Natural killer cell treated with Interleukin-12 subunit alpha and Interleukin-12 subunit beta and Interleukin-15 and Interleukin-18, amount 100 ng/mL, for 72 hours (primary cell): ENCODE measurements at regions not wholly inside any gene's neighbourhood (a gene's known extent, or its start where the extent isn't known, plus 50 kb on each side); places are given as distances from the start of the nearest gene placed in this dataset.

Source experiments
- ATAC-seq, 2 donors: fragments of 150-1000 bp; cut with Tn5 transposase in 1 of 2; sonication (Bioruptor Pico), chemical (Tn5 transposase) in 1 of 2; 2 replicates each; pipeline ENCODE4 v1.10.0; 2021
- DNase-seq: peaks from one replicate; pipeline ENCODE4 v3.0.0; 2022; ENCODE audit warnings: low spot score
- H3K27ac Mint-ChIP-seq, 2 donors: 1 replicate in 1 of 2; 2 replicates in 1 of 2; pipeline ENCODE4 v1.8.0; 2022; ENCODE audit warnings: mixed read lengths in 2 of 2, mild to moderate bottlenecking in 1 of 2, moderate library complexity in 1 of 2
- H3K27me3 Mint-ChIP-seq, 2 donors: 1 replicate in 1 of 2; 2 replicates in 1 of 2; pipeline ENCODE4 v1.8.0; 2022; ENCODE audit warnings: mixed read lengths in 2 of 2
- H3K36me3 Mint-ChIP-seq: one replicate; pipeline ENCODE4 v1.8.0; 2022; ENCODE audit warnings: mixed read lengths
- H3K4me1 Mint-ChIP-seq, 2 donors: 1 replicate in 1 of 2; 2 replicates in 1 of 2; pipeline ENCODE4 v1.8.0; 2022; ENCODE audit warnings: low read depth in 2 of 2, mixed read lengths in 2 of 2, mild to moderate bottlenecking in 1 of 2
- H3K4me3 Mint-ChIP-seq: one replicate; pipeline ENCODE4 v1.8.0; 2022; ENCODE audit warnings: mixed read lengths
- H3K9me3 Mint-ChIP-seq: 2 replicates; pipeline ENCODE4 v1.8.0; 2022; ENCODE audit warnings: mixed read lengths

DNA sequence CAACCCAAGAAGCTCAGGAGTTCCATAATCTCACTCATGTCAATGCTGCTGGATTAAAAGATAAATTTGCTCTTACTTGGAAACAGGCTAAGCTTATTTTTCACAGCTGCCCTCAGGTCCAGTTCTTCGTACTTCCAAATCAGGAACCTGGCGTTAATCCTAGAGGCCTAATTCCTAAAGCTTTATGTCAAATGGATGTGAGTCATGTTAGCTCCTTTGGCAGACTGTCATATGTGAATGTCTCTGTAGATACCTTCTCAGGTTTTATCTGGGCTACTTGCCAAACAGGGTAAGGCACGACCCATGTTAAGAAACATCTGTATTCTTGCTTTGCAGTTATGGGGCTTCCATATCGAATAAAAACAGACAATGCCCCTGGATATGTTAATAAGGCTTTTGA lies 504.6 kb downstream of the ALG10 start:
- H3K9me3 Mint-ChIP-seq, result peaks cover 32% of the 10 kb centered on the region
- H3K4me3 Mint-ChIP-seq, result no peak overlapping the region

DNA sequence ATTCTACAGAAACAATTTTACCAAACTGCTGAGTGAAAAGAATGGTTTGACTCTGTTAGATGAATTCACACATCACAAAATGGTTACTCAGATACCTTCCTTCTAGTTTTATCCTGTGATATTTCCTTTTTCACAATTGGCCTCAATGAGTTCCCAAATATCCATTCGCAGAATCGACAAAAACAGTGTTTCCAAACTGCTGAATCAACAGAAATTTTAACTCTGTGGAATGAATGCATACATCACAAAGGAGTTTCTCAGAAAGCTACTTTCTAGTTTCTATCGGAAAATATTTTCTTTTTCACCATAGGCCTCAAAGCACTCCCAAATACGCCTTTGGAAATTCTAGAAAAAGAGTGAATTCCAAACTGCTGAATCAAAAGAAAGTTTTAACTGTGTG lies 525.0 kb downstream of the ALG10 start:
- Mint-ChIP-seq H3K9me3 (peaks cover 24% of the 10 kb centered on the region), H3K27ac (no peak overlapping the region), H3K4me3 (no peak overlapping the region), H3K27me3 (no peaks in the 10 kb centered on the region), H3K4me1 (no peaks in the 10 kb centered on the region), H3K36me3 (peaks cover 42% of the 10 kb centered on the region)
- ATAC-seq (no peak), DNase-seq (no peak)

More for the DNA sequence above, 504.6 kb downstream of the ALG10 start:
- peaks cover 25% of the 10 kb centered on the region for H3K36me3 Mint-ChIP-seq
- DNase-seq, result no peak
- no peak for ATAC-seq
- H3K27me3 Mint-ChIP-seq, result no peaks in the 10 kb centered on the region
- H3K27ac Mint-ChIP-seq, result no peak overlapping the region
- no peaks in the 10 kb centered on the region for H3K4me1 Mint-ChIP-seq

DNA sequence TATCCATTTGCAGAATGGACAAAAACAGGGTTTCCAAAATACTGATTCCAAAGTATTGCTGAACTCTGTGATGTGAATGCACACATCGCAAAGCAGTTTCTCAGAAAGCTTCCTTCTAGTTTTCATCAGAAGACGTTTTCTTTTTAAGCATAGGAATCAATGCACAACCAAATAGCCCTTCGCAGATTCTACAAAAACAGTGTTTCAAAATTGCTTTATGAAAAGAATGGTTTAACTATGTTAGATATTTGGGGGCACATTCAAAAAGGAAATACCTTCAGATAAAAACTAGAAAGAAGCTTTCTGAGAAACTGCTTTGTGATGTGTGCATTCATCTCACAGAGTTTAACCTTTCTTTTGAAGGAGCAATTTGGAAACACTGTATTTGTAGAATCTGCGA lies 569.7 kb downstream of the ALG10 start:
- H3K4me1 Mint-ChIP-seq, result no peaks in the 10 kb centered on the region
- H3K27ac Mint-ChIP-seq, result no peak overlapping the region
- peaks cover 40% of the 10 kb centered on the region for H3K9me3 Mint-ChIP-seq
- DNase-seq (no peak), ATAC-seq (no peak)
- H3K27me3 Mint-ChIP-seq, result no peaks in the 10 kb centered on the region
- peaks cover 60% of the 10 kb centered on the region for H3K36me3 Mint-ChIP-seq
- H3K4me3 Mint-ChIP-seq, result no peak overlapping the region

DNA sequence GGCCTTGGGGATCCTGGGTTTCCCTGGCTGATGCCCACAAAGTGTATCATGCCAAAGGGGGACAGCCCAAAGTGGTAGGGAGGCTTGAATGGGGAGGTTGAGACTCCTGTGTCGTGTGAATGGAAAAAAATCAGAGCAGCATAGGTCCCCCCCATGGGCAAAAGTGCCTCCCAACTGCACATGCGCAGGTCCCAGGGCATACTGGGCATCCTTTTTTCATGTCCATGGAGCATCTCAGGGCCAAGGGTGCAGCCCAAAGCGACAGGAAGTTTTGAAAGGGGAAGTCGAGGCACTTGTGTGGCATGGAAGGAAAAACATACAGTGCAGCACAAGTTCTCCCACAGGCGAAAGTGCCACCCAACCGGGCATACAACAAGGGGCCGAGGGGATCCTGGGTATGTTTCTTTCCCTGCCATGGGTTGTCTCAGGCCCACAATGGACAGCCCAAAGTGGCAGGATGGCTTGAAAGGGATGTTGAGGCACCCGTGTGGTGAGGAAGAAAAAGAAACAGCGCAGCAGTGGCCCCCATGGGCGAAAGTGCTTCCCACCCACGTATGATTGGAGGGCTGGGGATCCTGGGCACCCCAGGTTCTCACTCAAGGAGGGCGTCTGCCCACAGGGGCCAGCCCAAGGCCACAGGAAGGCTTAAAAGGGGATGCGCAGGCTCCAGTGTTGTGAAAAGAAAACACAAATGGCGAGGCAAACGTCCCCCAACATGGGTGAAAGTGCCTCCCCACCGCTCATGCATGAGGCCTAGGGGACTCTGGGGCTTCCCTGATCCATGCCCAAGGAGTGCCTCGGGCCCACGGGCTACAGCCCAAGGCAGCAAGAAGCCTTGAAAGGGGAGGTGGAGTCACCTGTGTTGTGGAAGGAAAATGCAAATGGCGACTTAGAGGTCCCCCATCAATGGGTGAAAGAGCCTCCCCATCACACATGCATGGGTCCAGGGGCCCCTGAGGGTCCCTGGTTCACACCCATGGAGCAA lies 573.7 kb downstream of the ALG10 start:
- Mint-ChIP-seq H3K4me1 (no peaks in the 10 kb centered on the region), H3K4me3 (no peak overlapping the region), H3K9me3 (peaks cover 21% of the 10 kb centered on the region), H3K36me3 (peaks cover 32% of the 10 kb centered on the region), H3K27me3 (no peaks in the 10 kb centered on the region), H3K27ac (no peak overlapping the region)
- no peak for DNase-seq
- no peak for ATAC-seq

DNA sequence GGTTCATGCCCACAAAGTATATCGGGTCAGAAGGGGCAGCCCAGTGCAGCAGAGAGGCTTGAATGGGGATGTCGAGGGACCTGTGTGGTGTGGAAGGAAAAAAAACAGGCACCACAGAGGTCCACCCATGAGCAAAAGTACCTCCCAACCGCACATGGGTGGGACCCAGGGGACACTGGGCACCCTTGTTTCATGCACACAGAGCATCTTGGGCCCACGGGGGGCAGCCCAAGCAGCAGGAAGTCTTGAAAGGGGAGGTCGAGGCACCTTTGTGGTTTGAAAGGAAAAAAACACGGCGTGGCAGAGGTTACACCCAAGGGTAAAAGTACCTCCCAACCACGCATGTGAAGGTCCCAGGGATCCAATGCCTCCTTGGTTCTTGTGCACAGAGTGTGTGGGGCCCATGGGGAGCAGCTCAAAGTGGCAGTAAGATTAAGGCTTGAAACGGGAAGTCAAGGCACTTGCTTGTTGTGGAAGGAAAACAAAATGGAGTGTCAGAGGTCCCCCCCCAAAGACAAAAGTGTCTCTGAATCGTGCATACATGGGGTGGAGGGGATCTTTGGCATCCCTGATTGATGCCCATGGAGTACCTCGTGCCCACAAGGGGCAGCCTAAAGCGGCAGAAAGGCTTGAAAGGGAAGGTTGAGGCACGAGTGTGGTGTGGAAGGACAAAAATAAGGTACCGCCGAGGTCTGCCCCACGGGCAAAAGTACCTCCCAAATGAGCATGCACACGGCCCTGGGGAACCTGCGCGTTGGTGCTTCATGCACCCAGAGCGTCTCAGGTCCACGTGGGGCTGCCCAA lies 575.5 kb downstream of the ALG10 start:
- H3K4me1 Mint-ChIP-seq, result no peaks in the 10 kb centered on the region
- H3K4me3 Mint-ChIP-seq, result no peak overlapping the region
- ATAC-seq (no peak), DNase-seq (no peak)
- H3K27ac Mint-ChIP-seq, result no peak overlapping the region
- peaks cover 20% of the 10 kb centered on the region for H3K9me3 Mint-ChIP-seq
- H3K36me3 Mint-ChIP-seq, result peaks cover 26% of the 10 kb centered on the region
- H3K27me3 Mint-ChIP-seq, result no peaks in the 10 kb centered on the region

DNA sequence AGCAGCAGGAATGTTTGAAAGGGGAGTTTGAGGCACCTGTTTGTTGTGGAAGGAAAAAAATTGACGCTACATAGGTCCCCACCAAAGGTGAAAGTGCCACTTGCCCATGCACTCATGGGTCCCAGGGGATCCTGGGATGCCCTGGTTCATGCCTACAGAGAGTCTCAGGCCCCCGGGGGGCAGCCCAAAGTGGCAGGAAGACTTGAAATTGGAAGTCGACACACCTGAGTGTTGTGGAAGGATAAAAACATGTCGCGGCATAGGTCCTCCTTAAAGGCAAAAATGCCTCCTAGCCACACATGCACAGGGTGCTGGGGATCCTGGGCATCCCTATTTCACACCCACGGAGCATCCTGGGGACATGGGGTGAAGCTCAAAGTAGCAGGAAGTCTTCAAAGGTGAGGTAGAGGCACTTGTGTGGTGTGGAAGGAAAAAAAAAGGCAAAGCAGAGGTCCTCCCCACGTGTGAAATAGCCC lies 576.1 kb downstream of the ALG10 start:
- DNase-seq (no peak), ATAC-seq (no peak)
- no peak overlapping the region for H3K27ac Mint-ChIP-seq
- H3K4me1 Mint-ChIP-seq, result no peaks in the 10 kb centered on the region
- H3K36me3 Mint-ChIP-seq, result peaks cover 24% of the 10 kb centered on the region
- peaks cover 21% of the 10 kb centered on the region for H3K9me3 Mint-ChIP-seq
- H3K4me3 Mint-ChIP-seq, result no peak overlapping the region
- H3K27me3 Mint-ChIP-seq, result no peaks in the 10 kb centered on the region

DNA sequence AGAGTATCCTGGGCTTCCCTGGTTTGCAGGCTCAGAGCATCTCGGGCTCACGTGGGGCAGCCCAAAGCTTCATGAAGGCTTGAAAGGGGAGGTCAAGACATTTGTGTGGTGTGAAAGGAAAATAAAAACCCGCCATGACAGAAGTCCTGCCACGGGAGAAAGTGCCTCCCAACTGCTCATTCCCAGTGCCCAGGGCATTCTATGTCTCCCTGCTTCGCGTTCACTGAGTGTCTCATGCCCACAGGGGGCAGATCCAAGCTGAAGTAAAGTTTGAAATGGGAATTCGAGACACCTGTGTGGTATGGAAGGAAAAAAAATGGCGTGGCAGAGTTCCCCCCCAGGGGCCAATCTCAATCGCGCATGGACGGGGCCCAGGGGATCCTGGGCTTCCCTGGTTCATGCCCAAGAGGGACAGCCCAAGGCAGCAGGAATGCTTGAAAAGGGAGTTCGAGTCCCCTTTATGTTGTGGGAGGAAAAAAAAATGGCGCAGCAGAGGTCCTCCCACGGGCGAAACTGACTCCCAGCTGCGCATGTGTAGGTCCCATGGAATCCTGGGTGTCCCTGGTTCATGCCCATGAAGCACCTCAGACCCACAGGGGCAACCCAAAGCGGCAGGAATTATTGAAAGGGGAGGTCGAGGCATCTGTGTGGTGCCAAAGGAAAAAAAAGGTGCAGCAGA lies 576.7 kb downstream of the ALG10 start:
- Mint-ChIP-seq H3K9me3 (peaks cover 21% of the 10 kb centered on the region), H3K4me3 (no peak overlapping the region), H3K36me3 (peaks cover 24% of the 10 kb centered on the region), H3K27me3 (no peaks in the 10 kb centered on the region), H3K4me1 (no peaks in the 10 kb centered on the region), H3K27ac (no peak overlapping the region)
- no peak for ATAC-seq
- DNase-seq, result no peak

DNA sequence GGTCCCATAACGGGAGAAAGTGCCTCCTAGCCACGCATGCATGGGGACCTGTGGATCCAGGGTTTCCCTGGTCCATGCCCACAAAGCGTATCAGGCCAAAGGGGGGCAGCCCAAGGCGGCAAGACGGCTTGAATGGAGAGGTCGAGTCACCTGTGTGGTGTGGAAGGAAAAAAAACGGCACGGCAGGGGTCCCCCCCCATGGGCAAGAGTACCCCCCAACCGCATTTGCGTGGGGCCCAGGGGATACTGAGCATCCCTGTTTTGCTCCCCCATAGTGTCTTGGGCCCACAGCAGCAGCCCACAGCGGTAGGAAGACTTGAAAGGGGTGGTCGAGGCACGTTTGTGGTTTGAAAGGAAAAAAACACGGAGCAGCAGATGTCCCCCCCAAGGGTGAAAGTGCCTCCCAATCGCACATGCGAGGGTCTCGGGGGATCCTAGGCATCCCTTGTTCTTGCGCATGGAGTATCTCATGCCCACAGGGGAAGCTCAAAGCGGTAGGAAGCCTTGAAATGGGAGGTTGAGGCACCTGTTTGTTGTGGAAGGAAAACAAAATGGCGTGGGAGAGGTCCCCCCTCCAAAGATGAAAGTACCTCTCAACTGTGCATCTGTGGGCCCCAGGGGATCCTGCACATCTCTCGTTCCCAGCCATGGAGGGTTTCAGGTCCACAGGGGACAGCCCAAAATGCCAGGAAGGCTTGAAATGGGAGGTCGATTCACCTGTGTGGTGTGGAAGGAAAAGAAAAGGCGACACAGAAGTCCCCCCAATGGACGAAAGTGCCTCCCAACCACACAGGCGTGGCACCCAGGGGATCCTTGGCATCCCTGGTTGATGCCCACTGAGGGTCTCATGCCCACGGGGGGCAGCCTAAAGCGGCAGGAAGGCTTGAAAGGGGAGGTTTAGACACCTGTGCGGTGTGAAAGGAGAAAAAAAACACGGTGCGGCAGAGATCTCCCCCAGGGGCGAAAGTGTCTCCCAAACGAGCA lies 577.5 kb downstream of the ALG10 start:
- no peaks in the 10 kb centered on the region for H3K27me3 Mint-ChIP-seq
- ATAC-seq, result no peak
- H3K4me1 Mint-ChIP-seq, result no peaks in the 10 kb centered on the region
- no peak overlapping the region for H3K27ac Mint-ChIP-seq
- DNase-seq, result no peak
- no peak overlapping the region for H3K4me3 Mint-ChIP-seq
- peaks cover 18% of the 10 kb centered on the region for H3K36me3 Mint-ChIP-seq
- peaks cover 18% of the 10 kb centered on the region for H3K9me3 Mint-ChIP-seq

DNA sequence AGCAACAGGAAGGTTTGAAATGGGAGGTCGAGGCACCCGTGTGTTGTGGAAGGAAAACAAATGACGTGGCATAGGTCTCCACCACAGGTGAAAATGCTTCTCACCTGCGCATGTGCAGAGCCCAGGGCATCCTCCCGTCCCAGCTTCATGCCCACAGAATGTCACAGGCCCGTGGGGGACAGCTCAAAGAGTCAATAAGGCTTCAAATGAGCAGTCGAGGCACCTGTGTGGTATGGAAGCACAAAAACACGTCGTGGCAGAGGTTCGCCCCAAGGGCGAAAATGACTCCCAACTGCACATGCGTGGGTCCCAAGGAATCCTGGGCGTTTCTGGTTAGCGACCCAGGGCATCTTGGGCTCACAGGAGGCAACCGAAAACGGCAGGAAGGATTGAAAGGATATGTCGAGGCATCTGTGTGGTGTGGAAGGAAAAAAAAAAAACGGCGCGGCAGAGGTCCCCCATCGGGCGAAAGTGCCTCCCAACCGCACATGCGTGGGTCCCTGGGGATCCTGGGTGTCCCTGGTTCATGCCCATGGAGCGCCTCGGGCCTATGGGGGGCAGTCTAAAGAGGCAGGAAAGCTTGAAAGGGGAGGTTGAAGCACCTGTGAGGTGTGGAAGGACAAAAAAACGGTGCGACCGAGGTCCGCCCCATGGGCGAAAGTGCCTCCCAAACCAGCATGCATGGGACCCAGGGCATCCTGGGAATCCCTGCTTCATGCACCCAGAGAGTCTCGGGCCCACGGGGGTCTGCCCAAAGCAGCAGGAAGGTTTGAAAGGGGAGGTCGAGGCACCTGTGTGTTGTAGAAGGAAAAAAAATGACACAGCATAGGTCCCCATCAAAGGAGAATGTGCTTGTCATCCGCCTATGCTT lies 578.5 kb downstream of the ALG10 start:
- H3K36me3 Mint-ChIP-seq, result peaks cover 12% of the 10 kb centered on the region
- H3K4me1 Mint-ChIP-seq, result no peaks in the 10 kb centered on the region
- no peaks in the 10 kb centered on the region for H3K27me3 Mint-ChIP-seq
- peaks cover 14% of the 10 kb centered on the region for H3K9me3 Mint-ChIP-seq
- no peak overlapping the region for H3K27ac Mint-ChIP-seq
- H3K4me3 Mint-ChIP-seq, result no peak overlapping the region
- DNase-seq (no peak), ATAC-seq (no peak)

DNA sequence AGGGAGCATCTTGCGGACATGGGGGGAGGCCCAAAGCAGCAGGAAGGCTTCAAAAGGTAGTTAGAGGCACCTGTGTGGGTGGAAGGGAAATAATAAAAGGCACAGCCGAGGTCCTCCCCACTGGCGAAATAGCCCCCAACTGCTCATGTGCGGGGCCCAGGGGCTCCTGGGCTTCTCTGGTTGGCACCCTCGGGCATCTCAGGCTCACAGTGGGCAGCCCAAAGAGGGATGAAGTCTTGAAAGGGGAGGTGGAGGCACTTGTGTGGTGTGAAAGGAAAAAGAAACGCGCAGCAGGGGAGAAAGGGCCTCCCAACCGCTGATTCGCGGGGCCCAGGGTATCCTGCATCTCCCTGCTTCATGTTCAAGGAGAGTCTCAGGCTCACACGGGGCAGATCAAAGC lies 579.4 kb downstream of the ALG10 start:
- DNase-seq (no peak), ATAC-seq (no peak)
- no peaks in the 10 kb centered on the region for H3K27me3 Mint-ChIP-seq
- peaks cover 12% of the 10 kb centered on the region for H3K36me3 Mint-ChIP-seq
- no peaks in the 10 kb centered on the region for H3K4me1 Mint-ChIP-seq
- H3K27ac Mint-ChIP-seq, result no peak overlapping the region
- peaks cover 14% of the 10 kb centered on the region for H3K9me3 Mint-ChIP-seq
- H3K4me3 Mint-ChIP-seq, result no peak overlapping the region

DNA sequence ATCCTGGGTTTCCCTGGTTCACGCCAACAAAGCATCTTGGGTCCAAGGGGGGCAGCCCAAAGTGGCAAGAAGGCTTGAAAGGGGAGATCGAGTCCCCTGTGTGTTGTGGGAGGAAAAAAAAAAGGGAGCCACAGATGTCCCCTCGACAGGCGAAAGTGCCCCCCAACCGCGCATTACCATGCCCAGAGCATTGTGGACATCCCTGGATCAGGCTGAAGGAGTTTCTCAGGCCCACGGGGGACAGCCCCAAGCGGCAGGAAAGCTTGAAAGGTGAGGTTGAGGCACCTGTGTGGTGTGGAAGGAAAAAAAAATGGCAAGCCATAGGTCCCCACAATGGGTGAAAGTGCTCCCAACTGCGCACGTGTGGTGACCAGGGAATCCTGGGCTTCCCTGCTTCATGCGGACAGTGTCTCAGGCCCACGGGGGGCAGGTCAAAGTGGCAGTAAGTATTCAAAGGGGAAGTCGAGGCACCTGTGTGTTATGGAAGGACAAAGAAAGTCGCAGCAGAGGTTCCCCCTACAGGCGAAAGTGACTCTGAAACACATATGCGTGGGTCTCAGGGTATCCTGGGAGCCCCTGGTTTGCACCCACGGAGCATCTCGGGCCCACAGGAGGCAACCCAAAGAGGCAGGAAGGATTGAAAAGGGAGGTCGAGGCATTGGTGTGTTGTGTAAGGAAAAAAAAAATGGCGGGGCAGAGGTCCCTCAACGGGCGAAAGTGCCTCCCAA lies 580.1 kb downstream of the ALG10 start:
- DNase-seq, result no peak
- no peaks in the 10 kb centered on the region for H3K4me1 Mint-ChIP-seq
- peaks cover 12% of the 10 kb centered on the region for H3K36me3 Mint-ChIP-seq
- peaks cover 14% of the 10 kb centered on the region for H3K9me3 Mint-ChIP-seq
- H3K27me3 Mint-ChIP-seq, result no peaks in the 10 kb centered on the region
- ATAC-seq, result no peak
- no peak overlapping the region for H3K4me3 Mint-ChIP-seq
- no peak overlapping the region for H3K27ac Mint-ChIP-seq
